ENCODE measurements at regions not wholly inside any gene's neighbourhood (a gene's known extent, or its start where the extent isn't known, plus 50 kb on each side); places are given as distances from the start of the nearest gene placed in this dataset.
"Not testable (repeated sequence)": the region's sequence is repeated elsewhere in the genome, so short reads cannot be mapped to it uniquely, and the experiment has no call there.

- not testable (repeated sequence) for TF ChIP-seq CTCF (CRISPR knock-in tag; IDR thresholded peaks at IDR 0.05); NFKB2 (CRISPR knock-in tag; IDR thresholded peaks at IDR 0.05; ENCODE audit: borderline replicate concordance)
Observed at GRCh38 chr4:7133818-7134650, 58.3 kb upstream of the SORCS2 start.

Data from HepG2 (cell line).